Upper lobe of left lung (tissue), 6 donors: ENCODE measurements at regions not wholly inside any gene's neighbourhood (a gene's known extent, or its start where the extent isn't known, plus 50 kb on each side); places are given as distances from the start of the nearest gene placed in this dataset.
A peak's percentile ranks its signal among the peaks of the same experiment; 100 is the strongest.

Experiments
- ATAC-seq, 2 donors: fragments of 200-7000 bp; cut with Tn5 transposase; one replicate each; pipeline ENCODE4 v1.9.1; 2022; ENCODE audit warnings: mild to moderate bottlenecking in 2 of 2, moderate library complexity in 2 of 2; ENCODE audit not compliant: low FRiP score in 2 of 2
- DNase-seq, 2 donors: peaks; one replicate each; pipeline ENCODE4 v3.0.0-alpha.2; 2019 to 2020
- H3K27ac ChIP-seq, 4 donors: fragments of 200-600 bp; sonication (generic); one replicate each; pipeline ENCODE4 v1.5.1; 2016 to 2019
- H3K27me3 ChIP-seq, 4 donors: fragments of 200-600 bp; sonication (generic); one replicate each; pipeline ENCODE4 v1.5.1; 2017 to 2019
- H3K36me3 ChIP-seq, 4 donors: fragments of 200-600 bp; sonication (generic); one replicate each; pipeline ENCODE4 v1.5.1; 2016 to 2019
- H3K4me1 ChIP-seq, 4 donors: fragments of 200-600 bp; sonication (generic); one replicate each; pipeline ENCODE4 v1.5.1; 2018 to 2019
- H3K4me3 ChIP-seq, 4 donors: fragments of 200-600 bp; sonication (generic); one replicate each; pipeline ENCODE4 v1.5.1; 2017 to 2019; ENCODE audit warnings: mild to moderate bottlenecking in 2 of 4, moderate library complexity in 1 of 4
- H3K9me3 ChIP-seq, 4 donors: fragments of 200-600 bp; sonication (generic); one replicate each; pipeline ENCODE4 v1.5.1; 2018 to 2019
- CTCF ChIP-seq, 6 experiments: fragments of 450-650 bp in 4 of 6; fragments of 200-600 bp in 2 of 6; sonication (generic) in 2 of 6; IDR thresholded peaks; one replicate each; pipeline ENCODE4 v1.5.1; 2016 to 2019; ENCODE audit warnings: antibody characterized with exemption in 6 of 6
- EP300 ChIP-seq, 4 donors: sonication (generic); formaldehyde crosslinking; IDR thresholded peaks; one replicate each; pipeline ENCODE4 v1.5.1; 2017; ENCODE audit warnings: antibody characterized with exemption in 4 of 4, control low read depth in 2 of 4
- POLR2A ChIP-seq, 4 donors: fragments of 450-650 bp; IDR thresholded peaks; one replicate each; pipeline ENCODE4 v1.5.1; 2016 to 2017; ENCODE audit warnings: antibody characterized with exemption in 4 of 4, mild to moderate bottlenecking in 2 of 4
- POLR2AphosphoS5 ChIP-seq, 2 donors: sonication (generic); formaldehyde crosslinking; IDR thresholded peaks; one replicate each; pipeline ENCODE4 v1.5.1; 2017; ENCODE audit warnings: antibody characterized with exemption in 2 of 2
- WGBS, 2 donors: methylation state at CpG; one replicate each; pipeline ENCODE4 v1.1.5; 2017 to 2018; 5-methylcytosine and 5-hydroxymethylcytosine counted together
- donor health status: DM: no; HTN: no; CAD: no; lungs with moderate emphysema.
- donor health status: DM: no; HTN: yes; CAD: no; lungs with severe emphysema.

- Histone ChIP-seq H3K4me1 (no peaks in the 10 kb centered on the region), H3K27ac (no peak overlapping the region), H3K36me3 (no peaks in the 10 kb centered on the region), H3K27me3 (no peaks in the 10 kb centered on the region), H3K9me3 (no peaks in the 10 kb centered on the region), H3K4me3 (no peak overlapping the region)
- TF ChIP-seq POLR2A (IDR thresholded peaks at IDR 0.05) = no peak
- 78 to 79% methylated on average over 1 of the region's 1 CpG for WGBS, 2 donors
- DNase-seq (no peak), ATAC-seq (no peak)
Measured at GRCh38 chr17:14641117-14641516, 340.2 kb downstream of the HS3ST3B1 start.

GRCh38 chr17:14637260-14637659, 336.4 kb downstream of the HS3ST3B1 start:
- ATAC-seq = no peak
- WGBS, 2 donors = 91 to 98% methylated on average over 1 of the region's 1 CpG
- H3K36me3 ChIP-seq = no peaks in the 10 kb centered on the region

GRCh38 chr17:14630621-14631020, 329.7 kb downstream of the HS3ST3B1 start:
- Histone ChIP-seq H3K27me3 (no peaks in the 10 kb centered on the region), H3K27ac (no peak overlapping the region), H3K9me3 (no peaks in the 10 kb centered on the region), H3K36me3 (no peaks in the 10 kb centered on the region), H3K4me3 (no peak overlapping the region), H3K4me1 (no peaks in the 10 kb centered on the region)
- ATAC-seq = no peak
- WGBS, 2 donors = 85 to 89% methylated on average over 4 of the region's 4 CpGs
- TF ChIP-seq CTCF (IDR thresholded peaks at IDR 0.05) = no peak
- TF ChIP-seq POLR2A (IDR thresholded peaks at IDR 0.05) = no peak
- TF ChIP-seq EP300 (IDR thresholded peaks at IDR 0.05) = no peak
- no peak for TF ChIP-seq POLR2AphosphoS5 (IDR thresholded peaks at IDR 0.05)
- no peak for DNase-seq

More at GRCh38 chr17:14637260-14637659, 336.4 kb downstream of the HS3ST3B1 start:
- Histone ChIP-seq H3K9me3 (no peaks in the 10 kb centered on the region), H3K4me3 (no peak overlapping the region), H3K27me3 (no peaks in the 10 kb centered on the region), H3K4me1 (no peaks in the 10 kb centered on the region), H3K27ac (no peak overlapping the region)
- TF ChIP-seq POLR2A (IDR thresholded peaks at IDR 0.05) (no peak), EP300 (IDR thresholded peaks at IDR 0.05) (no peak), CTCF (IDR thresholded peaks at IDR 0.05) (no peak)
- DNase-seq = no peak

GRCh38 chr17:14630046-14630445, 329.2 kb downstream of the HS3ST3B1 start:
- WGBS, 2 donors = 56 to 61% methylated on average over 3 of the region's 3 CpGs
- no peak for TF ChIP-seq CTCF (IDR thresholded peaks at IDR 0.05)
- TF ChIP-seq EP300 (IDR thresholded peaks at IDR 0.05) = no peak
- no peak for TF ChIP-seq POLR2AphosphoS5 (IDR thresholded peaks at IDR 0.05)
- no peak for TF ChIP-seq POLR2A (IDR thresholded peaks at IDR 0.05)
- Histone ChIP-seq H3K4me3 (no peak overlapping the region), H3K36me3 (no peaks in the 10 kb centered on the region), H3K27ac (no peak overlapping the region), H3K27me3 (no peaks in the 10 kb centered on the region), H3K4me1 (no peaks in the 10 kb centered on the region), H3K9me3 (no peaks in the 10 kb centered on the region)
- peak in 1 of 2 donors; percentile 27 for DNase-seq
- ATAC-seq = no peak

- DNase-seq = no peak
- TF ChIP-seq CTCF (IDR thresholded peaks at IDR 0.05) = no peak
- TF ChIP-seq EP300 (IDR thresholded peaks at IDR 0.05) = no peak
- no peak for TF ChIP-seq POLR2A (IDR thresholded peaks at IDR 0.05)
- no peak for TF ChIP-seq POLR2AphosphoS5 (IDR thresholded peaks at IDR 0.05)
Measured at GRCh38 chr17:14622615-14623101, 321.8 kb downstream of the HS3ST3B1 start.

More at GRCh38 chr17:14622615-14623101, 321.8 kb downstream of the HS3ST3B1 start:
- H3K4me3 ChIP-seq = no peak overlapping the region
- 78 to 81% methylated on average over 5 of the region's 5 CpGs for WGBS, 2 donors
- H3K9me3 ChIP-seq = no peaks in the 10 kb centered on the region
- H3K27me3 ChIP-seq = no peaks in the 10 kb centered on the region
- H3K36me3 ChIP-seq = no peaks in the 10 kb centered on the region
- H3K27ac ChIP-seq = no peak overlapping the region
- no peaks in the 10 kb centered on the region for H3K4me1 ChIP-seq
- ATAC-seq = no peak
